Activated CD4-positive, alpha-beta memory T cell treated with anti-CD3 and anti-CD28 coated beads, Interleukin-2, amount 10 ng/mL, durations not matched to agents 7 days and 5 days (primary cell): ENCODE measurements at regions not wholly inside any gene's neighbourhood (a gene's known extent, or its start where the extent isn't known, plus 50 kb on each side); places are given as distances from the start of the nearest gene placed in this dataset.

ENCODE experiments used
- CTCF ChIA-PET: fragments of 350-600 bp; sonication (Branson Sonifier 250); formaldehyde crosslinking; loops from one replicate; lab custom pipeline; 2021; ENCODE audit warnings: antibody characterized with exemption, inconsistent platforms; lab: Charles Lee
- POLR2A ChIA-PET: fragments of 350-600 bp; sonication (Branson Sonifier 250); formaldehyde crosslinking; loops from one replicate; lab custom pipeline; 2021; ENCODE audit warnings: antibody characterized with exemption; lab: Charles Lee
- DNase-seq: peaks from one replicate; pipeline ENCODE4 v3.0.0-alpha.2; 2020
- H3K27ac Mint-ChIP-seq: one replicate; pipeline ENCODE4 v1.8.0; 2021; ENCODE audit warnings: mild to moderate bottlenecking, mixed read lengths
- H3K27me3 Mint-ChIP-seq: one replicate; pipeline ENCODE4 v1.8.0; 2021; ENCODE audit warnings: mixed read lengths
- H3K36me3 Mint-ChIP-seq: one replicate; pipeline ENCODE4 v1.8.0; 2021; ENCODE audit warnings: low read depth, mixed read lengths
- H3K4me1 Mint-ChIP-seq: one replicate; pipeline ENCODE4 v1.8.0; 2021; ENCODE audit warnings: mixed read lengths
- H3K4me3 Mint-ChIP-seq: one replicate; pipeline ENCODE4 v1.8.0; 2021; ENCODE audit warnings: mild to moderate bottlenecking, mixed read lengths
- H3K9me3 Mint-ChIP-seq: one replicate; pipeline ENCODE4 v1.8.0; 2021; ENCODE audit warnings: mixed read lengths

- no peaks in the 10 kb centered on the region for H3K27me3 Mint-ChIP-seq
- no peak overlapping the region for H3K4me3 Mint-ChIP-seq
- H3K27ac Mint-ChIP-seq, result no peak overlapping the region
- DNase-seq, result no peak
- no peaks in the 10 kb centered on the region for H3K36me3 Mint-ChIP-seq
- POLR2A ChIA-PET, result no interaction called here
- no peaks in the 10 kb centered on the region for H3K4me1 Mint-ChIP-seq
- peaks cover 10% of the 10 kb centered on the region for H3K9me3 Mint-ChIP-seq
- CTCF ChIA-PET, result no interaction called here
Observed at GRCh38 chr7:52030722-52031121, 714.1 kb upstream of the COBL start.

GRCh38 chr7:52026140-52026539 lies 709.5 kb upstream of the COBL start:
- no peak for DNase-seq
- Mint-ChIP-seq H3K4me3 (no peak overlapping the region), H3K27me3 (no peaks in the 10 kb centered on the region), H3K36me3 (no peaks in the 10 kb centered on the region), H3K9me3 (peaks cover 14% of the 10 kb centered on the region), H3K27ac (no peak overlapping the region), H3K4me1 (no peaks in the 10 kb centered on the region)
- CTCF ChIA-PET, result no interaction called here
- POLR2A ChIA-PET, result no interaction called here

- Mint-ChIP-seq H3K27ac (no peak overlapping the region), H3K36me3 (no peaks in the 10 kb centered on the region), H3K27me3 (no peaks in the 10 kb centered on the region), H3K4me1 (no peaks in the 10 kb centered on the region), H3K9me3 (peaks cover 8% of the 10 kb centered on the region), H3K4me3 (no peak overlapping the region)
- DNase-seq, result no peak
- ChIA-PET POLR2A (no interaction called here), CTCF (no interaction called here)
Observed at GRCh38 chr7:52021343-52021742, 704.7 kb upstream of the COBL start.

- Mint-ChIP-seq H3K27me3 (no peaks in the 10 kb centered on the region), H3K27ac (no peak overlapping the region), H3K4me3 (no peak overlapping the region), H3K9me3 (peaks cover 7% of the 10 kb centered on the region), H3K4me1 (no peaks in the 10 kb centered on the region), H3K36me3 (no peaks in the 10 kb centered on the region)
- CTCF ChIA-PET, result no interaction called here
- POLR2A ChIA-PET, result no interaction called here
- no peak for DNase-seq
Observed at GRCh38 chr7:52018680-52019054, 702.1 kb upstream of the COBL start.

DNA sequence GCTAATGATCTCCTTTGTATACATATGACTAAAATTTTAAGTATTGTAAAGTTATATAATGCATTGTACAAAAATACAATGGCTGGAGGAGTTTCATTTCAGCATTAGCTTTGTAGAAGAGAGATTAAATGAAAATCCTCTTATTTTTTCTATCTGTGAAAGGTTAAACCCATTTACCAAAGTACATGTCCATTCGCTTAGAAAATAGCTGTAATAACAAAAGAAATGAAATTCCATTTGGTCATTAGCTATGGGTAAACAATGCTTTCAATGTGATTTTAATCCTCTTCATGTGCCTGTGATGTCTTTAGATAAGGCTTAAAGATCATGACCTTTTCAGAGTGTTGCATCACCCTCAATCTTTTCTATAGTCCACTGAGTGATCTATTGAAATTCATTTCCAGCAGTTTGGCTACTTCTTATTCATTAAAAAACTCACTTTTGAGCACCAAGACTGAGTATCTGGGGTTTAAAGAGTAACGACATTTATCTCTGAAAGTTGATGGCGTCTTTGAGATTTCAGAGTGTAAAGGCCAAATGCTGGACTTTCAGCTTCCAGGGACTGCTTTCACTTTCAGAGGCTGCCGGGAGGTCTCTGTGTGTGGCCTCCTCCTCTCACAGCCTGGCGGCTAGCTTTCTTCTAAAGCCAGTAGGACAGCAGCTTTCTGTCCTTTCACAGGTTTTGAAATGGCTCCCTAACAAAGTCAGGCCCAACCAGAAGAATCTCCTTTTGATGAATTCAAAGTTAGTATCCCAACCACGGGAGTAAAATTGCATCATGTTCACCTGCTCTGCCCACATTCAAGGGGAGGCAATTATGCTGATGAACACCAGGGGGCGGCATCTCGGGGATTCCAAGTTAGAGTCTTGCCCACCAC lies 701.4 kb upstream of the COBL start:
- Mint-ChIP-seq H3K4me3 (no peak overlapping the region), H3K27me3 (no peaks in the 10 kb centered on the region), H3K36me3 (no peaks in the 10 kb centered on the region), H3K9me3 (peaks cover 5% of the 10 kb centered on the region), H3K27ac (no peak overlapping the region), H3K4me1 (no peaks in the 10 kb centered on the region)
- CTCF ChIA-PET, result no interaction called here
- no peak for DNase-seq
- POLR2A ChIA-PET, result no interaction called here

GRCh38 chr7:52009181-52009580 lies 692.6 kb upstream of the COBL start:
- peaks cover 15% of the 10 kb centered on the region for H3K9me3 Mint-ChIP-seq
- CTCF ChIA-PET, result no interaction called here
- H3K27ac Mint-ChIP-seq, result no peak overlapping the region
- POLR2A ChIA-PET, result no interaction called here
- no peak for DNase-seq
- H3K4me3 Mint-ChIP-seq, result no peak overlapping the region
- H3K36me3 Mint-ChIP-seq, result no peaks in the 10 kb centered on the region
- no peaks in the 10 kb centered on the region for H3K4me1 Mint-ChIP-seq
- no peaks in the 10 kb centered on the region for H3K27me3 Mint-ChIP-seq

GRCh38 chr7:52006674-52007073 lies 690.1 kb upstream of the COBL start:
- Mint-ChIP-seq H3K4me3 (no peak overlapping the region), H3K27me3 (no peaks in the 10 kb centered on the region), H3K27ac (no peak overlapping the region), H3K36me3 (no peaks in the 10 kb centered on the region), H3K9me3 (peaks cover 13% of the 10 kb centered on the region), H3K4me1 (no peaks in the 10 kb centered on the region)
- CTCF ChIA-PET, result no interaction called here
- no peak for DNase-seq
- POLR2A ChIA-PET, result no interaction called here

GRCh38 chr7:52005613-52006012 lies 689.0 kb upstream of the COBL start:
- Mint-ChIP-seq H3K27me3 (no peaks in the 10 kb centered on the region), H3K4me1 (no peaks in the 10 kb centered on the region), H3K27ac (no peak overlapping the region), H3K9me3 (peaks cover 7% of the 10 kb centered on the region), H3K36me3 (no peaks in the 10 kb centered on the region), H3K4me3 (no peak overlapping the region)
- no peak for DNase-seq
- POLR2A ChIA-PET, result no interaction called here
- CTCF ChIA-PET, result no interaction called here

DNA sequence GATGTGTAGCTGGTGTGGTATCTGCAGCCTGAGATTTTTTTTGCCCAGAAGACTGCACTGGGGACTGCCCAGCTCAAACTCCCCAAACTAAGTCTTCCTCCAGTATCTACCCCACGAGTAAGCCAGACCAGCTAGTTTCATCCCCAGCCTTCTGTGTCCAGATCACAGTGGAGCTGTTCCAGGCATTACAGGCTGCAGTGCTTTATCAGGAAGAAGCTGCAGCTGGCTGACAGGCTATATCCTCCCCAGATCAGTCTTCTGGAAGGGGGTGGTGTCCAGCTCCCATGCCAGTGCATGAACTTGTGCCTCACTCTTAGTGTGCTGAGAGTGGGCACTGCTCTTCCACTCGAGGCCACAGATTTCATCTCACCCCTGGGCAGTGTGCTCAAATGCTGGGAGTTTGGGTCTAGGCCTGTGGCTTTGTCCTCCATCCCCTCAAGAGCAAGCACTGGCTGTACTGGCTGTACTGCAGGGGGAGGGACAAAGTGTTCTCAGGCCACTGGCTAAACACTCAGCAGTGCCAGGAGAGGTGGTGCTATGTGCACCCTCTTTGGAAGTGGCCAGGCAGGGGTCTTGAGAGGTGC lies 679.1 kb upstream of the COBL start:
- peaks cover 20% of the 10 kb centered on the region for H3K9me3 Mint-ChIP-seq
- DNase-seq, result no peak
- CTCF ChIA-PET, result no interaction called here

GRCh38 chr7:51982653-51983052 lies 666.0 kb upstream of the COBL start:
- ChIA-PET CTCF (no interaction called here), POLR2A (no interaction called here)
- Mint-ChIP-seq H3K9me3 (peaks cover 9% of the 10 kb centered on the region), H3K4me3 (no peak overlapping the region), H3K27me3 (no peaks in the 10 kb centered on the region), H3K36me3 (no peaks in the 10 kb centered on the region), H3K4me1 (no peaks in the 10 kb centered on the region), H3K27ac (no peak overlapping the region)
- no peak for DNase-seq

More for the DNA sequence above, 679.1 kb upstream of the COBL start:
- Mint-ChIP-seq H3K4me1 (no peaks in the 10 kb centered on the region), H3K36me3 (no peaks in the 10 kb centered on the region), H3K4me3 (no peak overlapping the region), H3K27me3 (no peaks in the 10 kb centered on the region), H3K27ac (no peak overlapping the region)
- POLR2A ChIA-PET, result no interaction called here

GRCh38 chr7:51980812-51981211 lies 664.2 kb upstream of the COBL start:
- H3K27me3 Mint-ChIP-seq, result no peaks in the 10 kb centered on the region
- H3K27ac Mint-ChIP-seq, result no peak overlapping the region
- DNase-seq, result no peak
- no peak overlapping the region for H3K4me3 Mint-ChIP-seq
- ChIA-PET CTCF (no interaction called here), POLR2A (no interaction called here)
- no peaks in the 10 kb centered on the region for H3K4me1 Mint-ChIP-seq
- H3K36me3 Mint-ChIP-seq, result no peaks in the 10 kb centered on the region
- H3K9me3 Mint-ChIP-seq, result peaks cover 3% of the 10 kb centered on the region

DNA sequence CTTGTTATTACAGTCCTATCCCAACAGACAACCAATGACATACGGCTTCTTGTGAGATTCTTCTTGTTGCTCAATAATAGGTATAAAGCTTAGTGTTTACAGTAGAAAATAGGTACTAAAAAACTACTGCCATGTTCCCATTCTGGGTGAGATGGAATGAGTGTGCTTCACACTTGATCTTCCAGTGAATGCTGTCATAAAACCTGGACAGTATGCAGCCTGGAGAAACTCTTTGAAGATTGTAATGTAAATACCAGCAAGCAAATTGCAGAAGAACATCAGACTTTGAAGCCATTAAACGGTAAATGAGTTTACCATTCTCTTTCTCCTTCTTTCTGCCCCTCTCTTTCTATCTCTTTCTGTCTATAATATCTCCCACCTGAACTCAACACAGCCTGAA lies 663.7 kb upstream of the COBL start:
- CTCF ChIA-PET, result no interaction called here

GRCh38 chr7:51977913-51978312 lies 661.3 kb upstream of the COBL start:
- no peak overlapping the region for H3K4me3 Mint-ChIP-seq
- peaks cover 3% of the 10 kb centered on the region for H3K9me3 Mint-ChIP-seq
- ChIA-PET POLR2A (no interaction called here), CTCF (no interaction called here)
- H3K27me3 Mint-ChIP-seq, result no peaks in the 10 kb centered on the region
- H3K36me3 Mint-ChIP-seq, result no peaks in the 10 kb centered on the region
- DNase-seq, result no peak
- H3K27ac Mint-ChIP-seq, result no peak overlapping the region
- no peaks in the 10 kb centered on the region for H3K4me1 Mint-ChIP-seq

More for the DNA sequence above, 663.7 kb upstream of the COBL start:
- Mint-ChIP-seq H3K27ac (no peak overlapping the region), H3K9me3 (peaks cover 3% of the 10 kb centered on the region), H3K4me3 (no peak overlapping the region), H3K4me1 (no peaks in the 10 kb centered on the region), H3K27me3 (no peaks in the 10 kb centered on the region), H3K36me3 (no peaks in the 10 kb centered on the region)
- no peak for DNase-seq
- POLR2A ChIA-PET, result no interaction called here

- H3K9me3 Mint-ChIP-seq, result peaks cover 6% of the 10 kb centered on the region
- no peak for DNase-seq
- no peaks in the 10 kb centered on the region for H3K36me3 Mint-ChIP-seq
- ChIA-PET POLR2A (no interaction called here), CTCF (no interaction called here)
- no peaks in the 10 kb centered on the region for H3K4me1 Mint-ChIP-seq
- H3K27ac Mint-ChIP-seq, result no peak overlapping the region
- H3K4me3 Mint-ChIP-seq, result no peak overlapping the region
- H3K27me3 Mint-ChIP-seq, result no peaks in the 10 kb centered on the region
Observed at GRCh38 chr7:51973939-51974338, 657.3 kb upstream of the COBL start.
